Epithelial cell of esophagus (primary cell): ENCODE measurements at regions not wholly inside any gene's neighbourhood (a gene's known extent, or its start where the extent isn't known, plus 50 kb on each side); places are given as distances from the start of the nearest gene placed in this dataset.

Source experiments
- DNase-seq: peaks from one replicate; pipeline ENCODE4 v3.0.0; 2010; ENCODE audit warnings: low read depth
- H3K4me3 ChIP-seq: 2 replicates; pipeline ENCODE4 v1.5.1; 2011; ENCODE audit warnings: mild to moderate bottlenecking, low read length, control low read depth
- TF ChIP-seq, protein P1 (sequence below): IDR thresholded peaks from 2 replicates; pipeline ENCODE4 v1.5.1; 2011; ENCODE audit warnings: low read depth, mild to moderate bottlenecking, low read length, control low read depth, inconsistent platforms; ENCODE audit not compliant: insufficient read depth; ENCODE audit errors: missing control alignments

DNA sequence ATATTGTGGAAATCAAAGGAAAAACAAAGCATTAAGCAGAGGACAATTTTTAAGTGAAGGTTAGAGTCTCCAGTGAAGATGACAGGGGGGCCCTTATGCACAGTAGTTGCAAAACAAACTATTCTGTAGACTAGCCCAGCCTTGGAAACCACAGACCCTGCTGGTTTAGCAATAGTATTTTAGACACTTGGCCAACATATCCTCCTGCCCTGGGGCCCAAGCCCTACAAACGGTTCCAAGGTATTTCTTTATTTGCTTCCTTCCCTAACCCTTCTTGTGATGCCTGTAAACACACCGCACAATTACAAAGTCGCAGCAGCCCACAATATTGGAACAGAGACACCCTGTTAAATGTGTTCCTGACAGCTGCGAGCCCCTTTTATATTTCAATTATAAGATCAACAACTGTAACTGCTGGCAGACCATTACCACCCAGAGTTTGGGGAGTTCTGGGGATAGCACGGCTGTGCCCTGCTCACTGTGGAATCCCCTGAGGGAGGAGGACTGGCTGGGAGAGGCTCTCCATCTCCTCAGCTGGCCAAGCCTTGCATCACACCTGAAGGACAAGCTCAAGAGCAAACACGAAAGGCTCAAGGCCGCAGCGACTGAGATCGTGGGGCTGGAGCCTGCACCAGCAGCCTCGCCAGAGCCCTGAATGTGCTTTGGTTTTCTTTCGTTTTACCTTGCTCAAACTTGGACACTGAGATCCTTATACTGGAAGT lies 282.2 kb upstream of the ATP5MC3 start:
- H3K4me3 ChIP-seq: no peak overlapping the region
- TF ChIP-seq, protein P1, sequence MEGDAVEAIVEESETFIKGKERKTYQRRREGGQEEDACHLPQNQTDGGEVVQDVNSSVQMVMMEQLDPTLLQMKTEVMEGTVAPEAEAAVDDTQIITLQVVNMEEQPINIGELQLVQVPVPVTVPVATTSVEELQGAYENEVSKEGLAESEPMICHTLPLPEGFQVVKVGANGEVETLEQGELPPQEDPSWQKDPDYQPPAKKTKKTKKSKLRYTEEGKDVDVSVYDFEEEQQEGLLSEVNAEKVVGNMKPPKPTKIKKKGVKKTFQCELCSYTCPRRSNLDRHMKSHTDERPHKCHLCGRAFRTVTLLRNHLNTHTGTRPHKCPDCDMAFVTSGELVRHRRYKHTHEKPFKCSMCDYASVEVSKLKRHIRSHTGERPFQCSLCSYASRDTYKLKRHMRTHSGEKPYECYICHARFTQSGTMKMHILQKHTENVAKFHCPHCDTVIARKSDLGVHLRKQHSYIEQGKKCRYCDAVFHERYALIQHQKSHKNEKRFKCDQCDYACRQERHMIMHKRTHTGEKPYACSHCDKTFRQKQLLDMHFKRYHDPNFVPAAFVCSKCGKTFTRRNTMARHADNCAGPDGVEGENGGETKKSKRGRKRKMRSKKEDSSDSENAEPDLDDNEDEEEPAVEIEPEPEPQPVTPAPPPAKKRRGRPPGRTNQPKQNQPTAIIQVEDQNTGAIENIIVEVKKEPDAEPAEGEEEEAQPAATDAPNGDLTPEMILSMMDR: no peak
- DNase-seq: no peak

DNA sequence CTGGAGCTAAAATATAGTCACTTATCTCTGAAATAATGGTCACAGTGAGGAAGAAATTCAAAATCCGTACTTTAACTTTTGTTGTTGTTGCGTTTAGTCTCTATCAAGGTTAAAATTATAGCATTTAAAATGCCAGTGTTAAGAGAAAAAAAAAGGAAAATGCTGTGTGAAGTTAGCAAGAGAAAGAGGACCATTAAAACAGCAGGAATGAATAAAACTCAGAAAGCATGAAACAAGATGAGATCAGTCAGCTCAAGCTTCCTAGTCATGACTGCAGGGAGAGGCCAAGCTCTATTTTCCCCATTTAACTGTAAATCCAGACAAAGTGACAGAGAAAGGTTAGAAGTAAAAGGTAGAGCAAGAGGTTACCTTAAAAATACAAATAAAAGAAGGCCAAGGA lies 281.7 kb upstream of the ATP5MC3 start:
- DNase-seq: no peak
- TF ChIP-seq, protein P1: no peak
- H3K4me3 ChIP-seq: no peak overlapping the region

DNA sequence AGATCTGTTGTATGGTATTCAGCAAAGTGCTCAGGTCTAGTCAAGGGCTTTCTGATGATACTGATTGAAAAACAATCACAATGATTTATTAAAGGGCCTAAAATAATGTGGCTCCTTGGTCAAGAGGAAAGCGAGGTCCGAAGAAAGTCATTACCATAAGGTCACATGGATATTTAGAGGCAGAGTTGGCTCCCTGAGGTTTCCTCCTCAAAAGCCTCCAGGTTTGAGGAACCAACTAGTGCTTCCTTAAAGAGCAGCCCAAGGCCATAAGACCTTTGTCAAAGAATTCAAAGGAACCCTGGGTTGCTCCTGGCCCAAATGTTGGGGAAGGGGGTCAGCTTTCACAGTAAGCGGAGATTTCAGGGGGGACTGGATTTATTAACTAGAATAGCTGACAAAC lies 280.7 kb upstream of the ATP5MC3 start:
- no peak overlapping the region for H3K4me3 ChIP-seq
- DNase-seq: no peak
- TF ChIP-seq, protein P1: no peak

DNA sequence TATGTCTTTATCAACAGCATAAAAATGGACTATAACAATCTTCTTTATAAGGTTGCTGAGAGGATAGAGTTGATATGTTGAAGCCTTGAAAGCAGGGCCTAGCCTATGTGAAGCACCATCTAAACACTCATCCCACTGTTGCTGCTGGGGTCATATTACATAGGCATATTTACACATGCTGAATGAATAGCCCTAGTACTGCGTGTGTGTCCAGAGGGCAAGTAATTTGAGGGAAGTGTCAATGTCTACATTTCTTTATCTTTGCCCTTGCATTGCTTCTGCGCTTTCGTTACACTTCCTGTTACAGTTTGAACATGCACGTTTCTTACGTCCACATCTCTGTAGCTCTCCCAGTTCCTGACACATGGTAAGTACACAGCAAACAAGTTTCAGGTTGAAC lies 280.3 kb upstream of the ATP5MC3 start:
- H3K4me3 ChIP-seq: no peak overlapping the region
- no peak for DNase-seq
- TF ChIP-seq, protein P1: no peak

DNA sequence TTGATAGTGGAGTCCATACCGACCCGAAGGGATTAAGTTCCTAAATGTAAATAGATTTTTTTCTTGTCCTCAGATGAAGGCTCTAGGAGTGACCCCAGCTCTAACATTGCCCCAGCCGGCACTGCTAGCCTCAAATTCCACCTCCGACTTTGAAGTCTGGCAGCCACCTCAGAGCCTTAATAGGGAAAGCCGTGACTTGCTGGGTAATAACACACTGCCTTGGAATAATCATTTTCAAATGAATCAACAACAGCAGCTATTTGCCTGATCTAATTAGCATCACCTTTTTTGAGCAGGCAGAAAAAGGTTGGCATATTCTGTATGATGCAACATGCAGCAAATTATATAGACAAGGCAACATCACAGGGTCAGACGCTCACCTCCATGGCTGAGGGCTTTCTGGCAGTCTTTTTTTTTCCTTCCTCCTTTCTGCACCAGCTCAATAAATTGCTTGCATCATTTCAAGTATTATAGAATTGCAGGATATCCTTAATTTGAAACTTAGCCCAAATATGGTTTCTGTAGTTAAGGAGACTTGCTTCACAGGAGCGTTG lies 276.5 kb upstream of the ATP5MC3 start:
- no peak overlapping the region for H3K4me3 ChIP-seq
- TF ChIP-seq, protein P1: no peak
- DNase-seq: no peak

DNA sequence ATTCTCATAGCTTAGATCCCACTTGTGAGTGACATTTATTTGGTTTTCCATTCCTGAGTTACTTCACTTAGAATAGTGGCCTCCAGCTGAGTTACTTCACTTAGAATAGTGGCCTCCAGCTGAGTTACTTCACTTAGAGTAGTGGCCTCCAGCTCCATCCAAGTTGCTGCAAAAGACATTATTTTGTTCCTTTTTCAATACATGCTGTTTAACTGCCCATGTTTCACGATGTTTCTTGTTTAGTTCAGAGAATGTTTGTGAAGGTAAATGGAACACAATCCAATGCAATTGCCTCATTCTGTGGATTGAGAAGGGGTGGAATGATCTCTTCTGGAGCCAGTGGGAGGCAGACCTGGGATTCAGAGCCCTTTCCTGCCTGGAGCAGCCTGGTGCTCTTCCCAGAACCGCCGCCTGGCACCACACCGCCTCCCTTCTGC lies 273.5 kb upstream of the ATP5MC3 start:
- TF ChIP-seq, protein P1: no peak
- no peak overlapping the region for H3K4me3 ChIP-seq
- DNase-seq: no peak

DNA sequence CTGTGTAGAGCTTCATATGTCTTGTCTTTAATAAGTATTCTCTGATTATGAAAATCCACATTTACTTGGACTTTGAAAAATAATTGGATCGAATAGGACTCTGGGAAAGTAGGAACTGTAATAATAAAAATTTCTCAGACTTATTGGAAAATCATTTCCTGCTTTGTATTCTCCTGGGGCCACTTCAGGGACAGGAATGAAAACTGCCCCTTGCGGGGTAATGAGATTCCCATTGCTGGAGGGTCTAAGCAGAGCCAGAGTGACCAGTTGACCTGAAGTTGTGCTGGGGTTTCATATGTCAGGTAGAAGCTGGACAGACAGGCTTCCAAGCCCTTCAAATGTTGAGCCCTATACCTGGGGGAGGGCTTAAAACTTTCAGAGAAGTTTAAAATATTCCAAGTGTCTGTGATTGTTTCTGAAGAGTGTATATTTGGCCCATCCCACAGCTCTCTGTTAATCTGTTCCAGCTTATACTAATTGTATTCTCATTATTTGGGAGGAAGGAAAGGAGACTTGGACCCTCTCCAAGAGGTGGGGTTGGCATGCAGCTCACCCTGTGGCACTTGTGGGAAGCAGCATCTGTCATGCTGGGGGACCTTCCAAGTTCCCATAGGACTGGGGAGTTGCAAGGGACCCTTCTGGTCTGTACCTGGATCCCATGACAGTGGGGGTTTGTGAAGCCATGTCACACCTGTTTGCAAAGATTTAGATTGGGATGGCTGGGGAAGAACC lies 268.7 kb upstream of the ATP5MC3 start:
- H3K4me3 ChIP-seq: no peak overlapping the region
- no peak for DNase-seq
- TF ChIP-seq, protein P1: no peak
